ENCODE measurements at regions not wholly inside any gene's neighbourhood (a gene's known extent, or its start where the extent isn't known, plus 50 kb on each side); places are given as distances from the start of the nearest gene placed in this dataset.
A peak's percentile ranks its signal among the peaks of the same experiment; 100 is the strongest.

- no peak overlapping the region for H3K27ac ChIP-seq
- peaks cover 7 to 30% (median 12%) of the 10 kb centered on the region in 4 donors for H3K4me1 ChIP-seq
- DNase-seq: no peak
- 58 to 86% (median 59%) methylated on average over 4 of the region's 4 CpGs for WGBS, 5 donors
- no peak for TF ChIP-seq CTCF (IDR thresholded peaks at IDR 0.05)
- TF ChIP-seq POLR2AphosphoS5 (IDR thresholded peaks at IDR 0.05): no peak
- no peak for TF ChIP-seq EP300 (IDR thresholded peaks at IDR 0.05)
- no peak for TF ChIP-seq POLR2A (IDR thresholded peaks at IDR 0.05)
- no peak overlapping the region for H3K4me3 ChIP-seq
- H3K27me3 ChIP-seq: no peaks in the 10 kb centered on the region
- no peaks in the 10 kb centered on the region for H3K36me3 ChIP-seq
- no peaks in the 10 kb centered on the region for H3K9me3 ChIP-seq
- intact Hi-C loops (cut with DNase I; ENCODE audit: low total_unique reads): no loop called here
Observed at GRCh38 chr18:22101731-22102130, 67.7 kb upstream of the GATA6 start.

DNA sequence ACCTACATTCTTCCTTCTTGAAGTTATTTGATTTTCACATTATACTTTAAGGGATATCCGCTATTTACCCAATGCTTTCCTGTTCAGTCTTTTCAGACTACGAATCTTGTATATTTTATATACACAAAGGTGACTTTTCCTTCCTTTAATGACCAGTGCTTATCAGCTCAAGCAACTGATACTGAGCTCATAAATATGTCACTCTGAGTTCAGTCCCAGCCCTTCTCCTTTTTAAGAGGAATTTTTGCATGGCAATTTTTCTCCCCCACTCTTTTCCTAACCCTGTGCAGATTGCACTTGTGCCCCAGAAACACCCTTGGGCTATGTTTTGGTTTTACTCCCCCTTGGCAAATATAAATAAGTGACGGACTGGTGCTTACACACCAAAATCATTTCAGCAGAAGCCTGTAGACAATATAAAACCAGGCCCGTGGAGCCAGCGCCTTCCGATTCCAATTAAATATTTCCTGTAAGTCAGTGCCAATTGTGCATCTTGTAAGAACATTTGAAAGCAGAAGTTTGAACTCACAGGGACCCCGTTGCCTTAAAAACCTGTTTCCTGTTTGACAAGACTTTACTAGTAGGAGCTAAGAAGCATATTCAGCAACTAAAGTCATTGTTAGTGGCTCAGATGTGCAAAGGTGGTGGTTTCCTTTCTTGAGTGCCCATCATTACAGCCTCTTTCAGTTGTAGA, 66.3 kb upstream of the GATA6 start:
- Histone ChIP-seq H3K4me3 (no peak overlapping the region), H3K9me3 (no peaks in the 10 kb centered on the region), H3K27me3 (no peaks in the 10 kb centered on the region), H3K27ac (peak overlapping the region; percentile 30 to 72 (median 60)), H3K36me3 (no peaks in the 10 kb centered on the region), H3K4me1 (peaks cover 7 to 35% (median 16%) of the 10 kb centered on the region in 4 donors)
- peak in 1 of 2 donors; percentile 74 for DNase-seq
- TF ChIP-seq POLR2A (IDR thresholded peaks at IDR 0.05): no peak
- no peak for TF ChIP-seq EP300 (IDR thresholded peaks at IDR 0.05)
- no peak for TF ChIP-seq POLR2AphosphoS5 (IDR thresholded peaks at IDR 0.05)
- TF ChIP-seq CTCF (IDR thresholded peaks at IDR 0.05): no peak
- intact Hi-C loops (cut with DNase I; ENCODE audit: low total_unique reads): no loop called here
- WGBS, 5 donors: 11 to 20% (median 18%) methylated on average over 7 of the region's 7 CpGs

DNA sequence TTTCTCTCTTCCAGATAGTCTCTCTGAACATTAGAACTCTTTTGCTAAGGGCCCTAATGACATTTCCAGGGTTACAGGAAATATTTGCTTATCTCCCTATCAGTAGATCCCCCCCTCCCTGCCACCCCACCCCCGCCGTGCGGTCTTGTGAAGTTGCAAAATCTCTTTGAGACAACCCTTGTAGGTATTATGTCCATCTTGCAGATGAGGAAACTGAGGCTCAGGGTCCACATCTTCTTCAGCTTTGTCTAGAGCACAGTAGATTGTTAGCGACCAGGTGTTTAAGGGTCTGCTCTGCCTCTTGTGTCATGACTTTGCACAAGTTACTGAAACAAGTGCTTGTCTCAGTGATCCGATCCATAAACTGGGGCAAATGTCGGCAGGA, 65.8 kb upstream of the GATA6 start:
- Histone ChIP-seq H3K36me3 (no peaks in the 10 kb centered on the region), H3K27me3 (no peaks in the 10 kb centered on the region), H3K4me1 (peaks cover 9 to 33% (median 16%) of the 10 kb centered on the region in 4 donors), H3K27ac (peak overlapping the region; percentile 24 to 72 (median 60)), H3K4me3 (no peak overlapping the region), H3K9me3 (no peaks in the 10 kb centered on the region)
- 61 to 76% (median 64%) methylated on average over 6 of the region's 6 CpGs for WGBS, 5 donors
- intact Hi-C loops (cut with DNase I; ENCODE audit: low total_unique reads): no loop called here
- DNase-seq: no peak
- TF ChIP-seq POLR2AphosphoS5 (IDR thresholded peaks at IDR 0.05) (no peak), EP300 (IDR thresholded peaks at IDR 0.05) (no peak), CTCF (IDR thresholded peaks at IDR 0.05) (no peak), POLR2A (IDR thresholded peaks at IDR 0.05) (no peak)

- no peak for TF ChIP-seq CTCF (IDR thresholded peaks at IDR 0.05)
- TF ChIP-seq POLR2A (IDR thresholded peaks at IDR 0.05): no peak
- peak in 2 of 3 donors; percentile 67 to 76 for TF ChIP-seq POLR2AphosphoS5 (IDR thresholded peaks at IDR 0.05)
- no peak for TF ChIP-seq EP300 (IDR thresholded peaks at IDR 0.05)
- no peak overlapping the region for H3K4me3 ChIP-seq
- DNase-seq: peak; percentile 60 to 62
- H3K27me3 ChIP-seq: no peaks in the 10 kb centered on the region
- peak overlapping the region; percentile 30 to 67 (median 58) for H3K27ac ChIP-seq
- H3K9me3 ChIP-seq: no peaks in the 10 kb centered on the region
- 52 to 71% (median 57%) methylated on average over 4 of the region's 4 CpGs for WGBS, 5 donors
- H3K4me1 ChIP-seq: peaks cover 15 to 39% (median 24%) of the 10 kb centered on the region in 4 donors
- intact Hi-C loops (cut with DNase I; ENCODE audit: low total_unique reads): no loop called here
- H3K36me3 ChIP-seq: no peaks in the 10 kb centered on the region
Observed at GRCh38 chr18:22106536-22107292, 62.7 kb upstream of the GATA6 start.

Measured in stomach (tissue), 8 donors.